Stimulated activated CD8-positive, alpha-beta memory T cell treated with anti-CD3 and anti-CD28 coated beads, Interleukin-7, amount 100 ng/mL, for 4 hours (primary cell): ENCODE measurements at regions not wholly inside any gene's neighbourhood (a gene's known extent, or its start where the extent isn't known, plus 50 kb on each side); places are given as distances from the start of the nearest gene placed in this dataset.
"Not testable (repeated sequence)": the region's sequence is repeated elsewhere in the genome, so short reads cannot be mapped to it uniquely, and the experiment has no call there.

Source experiments
- DNase-seq, 2 donors: peaks; one replicate each; pipeline ENCODE4 v3.0.0-alpha.2; 2020; ENCODE audit warnings: low read depth in 2 of 2

GRCh38 chr7:106345421-106346166 is 60.8 kb upstream of the NAMPT start:
- peak; percentile 27 to 48 for DNase-seq

GRCh38 chr7:106344861-106345260 is 60.1 kb upstream of the NAMPT start:
- DNase-seq, result no peak

- no peak for DNase-seq
Measured at GRCh38 chr7:106344211-106344610, 59.4 kb upstream of the NAMPT start.

- DNase-seq, result not testable (repeated sequence)
Measured at GRCh38 chr7:106342049-106342448, 57.3 kb upstream of the NAMPT start.

- not testable (repeated sequence) for DNase-seq
Measured at GRCh38 chr7:106340247-106340596, 55.4 kb upstream of the NAMPT start.

GRCh38 chr7:106339513-106340246 is 54.9 kb upstream of the NAMPT start:
- DNase-seq, result no peak

- DNase-seq, result no peak
Measured at GRCh38 chr7:106337754-106338153, 53.0 kb upstream of the NAMPT start.

- DNase-seq, result no peak
Measured at GRCh38 chr7:106335814-106336213, 51.0 kb upstream of the NAMPT start.
